Sigmoid colon (tissue), 6 donors: ENCODE measurements at regions not wholly inside any gene's neighbourhood (a gene's known extent, or its start where the extent isn't known, plus 50 kb on each side); places are given as distances from the start of the nearest gene placed in this dataset.
"Not testable (repeated sequence)": the region's sequence is repeated elsewhere in the genome, so short reads cannot be mapped to it uniquely, and the experiment has no call there.

Experiments used
- DNase-seq: peaks from one replicate; pipeline ENCODE4 v3.0.0-alpha.2; 2019
- H3K27ac ChIP-seq, 4 donors: fragments of 200-600 bp; sonication (generic); one replicate each; pipeline ENCODE4 v1.5.1; 2016 to 2019; ENCODE audit warnings: mild to moderate bottlenecking in 1 of 4
- H3K27me3 ChIP-seq, 3 donors: fragments of 200-600 bp; sonication (generic); one replicate each; pipeline ENCODE4 v1.5.1; 2019; ENCODE audit warnings: mild to moderate bottlenecking in 1 of 3
- H3K36me3 ChIP-seq, 4 donors: fragments of 200-600 bp; sonication (generic); one replicate each; pipeline ENCODE4 v1.5.1; 2016 to 2019
- H3K4me1 ChIP-seq, 4 donors: fragments of 200-600 bp; sonication (generic); one replicate each; pipeline ENCODE4 v1.5.1; 2017 to 2019
- H3K4me3 ChIP-seq, 4 donors: fragments of 200-600 bp; sonication (generic); one replicate each; pipeline ENCODE4 v1.5.1; 2017 to 2019; ENCODE audit warnings: mild to moderate bottlenecking in 2 of 4, moderate library complexity in 1 of 4
- H3K9me3 ChIP-seq, 4 donors: fragments of 200-600 bp in 3 of 4; sonication (generic) in 3 of 4; one replicate each; pipeline versions ENCODE4 v1.5.1 to v1.6.1; 2013 to 2019
- CTCF ChIP-seq, 4 experiments: fragments of 450-650 bp in 3 of 4; fragments of 200-600 bp in 1 of 4; IDR thresholded peaks; one replicate each; pipeline ENCODE4 v1.5.1; 2016 to 2019; ENCODE audit warnings: antibody characterized with exemption in 4 of 4, mild to moderate bottlenecking in 3 of 4, moderate library complexity in 2 of 4
- EP300 ChIP-seq, 4 donors: sonication (generic); formaldehyde crosslinking; IDR thresholded peaks; one replicate each; pipeline ENCODE4 v1.6.1; 2017; ENCODE audit warnings: antibody characterized with exemption in 4 of 4
- POLR2A ChIP-seq, 2 donors: fragments of 450-650 bp; IDR thresholded peaks; one replicate each; pipeline ENCODE4 v1.6.1; 2016; ENCODE audit warnings: antibody characterized with exemption in 2 of 2, mild to moderate bottlenecking in 2 of 2, moderate library complexity in 2 of 2
- POLR2AphosphoS5 ChIP-seq, 4 donors: sonication (generic); formaldehyde crosslinking; IDR thresholded peaks; one replicate each; pipeline ENCODE4 v1.6.1; 2017; ENCODE audit warnings: antibody characterized with exemption in 4 of 4
- WGBS, 2 donors: extraction: QIAGEN DNeasy Blood & Tissue Kit; methylation state at CpG; one replicate each; pipeline ENCODE4 v1.1.7; 2013; 5-methylcytosine and 5-hydroxymethylcytosine counted together
- intact Hi-C: fragments of 100-400 bp; cut with DNase I; formaldehyde crosslinking; loops from one replicate; pipeline ENCODE4 v1.15.1; 2023
- donor health status: healthy with polysubstance abuse.
- donor health status: healthy.

- DNase-seq, result no peak
- Histone ChIP-seq H3K27ac (no peak overlapping the region), H3K9me3 (no peaks in the 10 kb centered on the region), H3K4me3 (no peak overlapping the region), H3K4me1 (peaks cover 0 to 4% (median under 1%) of the 10 kb centered on the region in 4 donors), H3K36me3 (no peaks in the 10 kb centered on the region), H3K27me3 (no peaks in the 10 kb centered on the region)
- intact Hi-C loops, result no loop called here
- WGBS, 2 donors, result 77 to 83% methylated on average over 1 of the region's 1 CpG
- TF ChIP-seq POLR2A (IDR thresholded peaks at IDR 0.05) (no peak), POLR2AphosphoS5 (IDR thresholded peaks at IDR 0.05) (no peak), EP300 (IDR thresholded peaks at IDR 0.05) (no peak), CTCF (IDR thresholded peaks at IDR 0.05) (no peak)
These were observed 226.8 kb downstream of the RND3 start for GRCh38 chr2:150260636-150261035.

- peaks cover 0 to 9% (median 3%) of the 10 kb centered on the region in 4 donors for H3K4me1 ChIP-seq
- H3K4me3 ChIP-seq, result no peak overlapping the region
- intact Hi-C loops, result no loop called here
- no peak for DNase-seq
- no peaks in the 10 kb centered on the region for H3K36me3 ChIP-seq
- H3K27ac ChIP-seq, result no peak overlapping the region
- H3K9me3 ChIP-seq, result no peaks in the 10 kb centered on the region
- no peak for TF ChIP-seq EP300 (IDR thresholded peaks at IDR 0.05)
- TF ChIP-seq CTCF (IDR thresholded peaks at IDR 0.05), result no peak
- TF ChIP-seq POLR2AphosphoS5 (IDR thresholded peaks at IDR 0.05), result no peak
- TF ChIP-seq POLR2A (IDR thresholded peaks at IDR 0.05), result no peak
- 79 to 89% methylated on average over 1 of the region's 1 CpG for WGBS, 2 donors
- no peaks in the 10 kb centered on the region for H3K27me3 ChIP-seq
These were observed 227.7 kb downstream of the RND3 start for GRCh38 chr2:150259746-150260145.

- DNase-seq, result no peak
- H3K27ac ChIP-seq, result no peak overlapping the region
- intact Hi-C loops, result no loop called here
- no peaks in the 10 kb centered on the region for H3K9me3 ChIP-seq
- no peak overlapping the region for H3K4me3 ChIP-seq
- H3K4me1 ChIP-seq, result peaks cover 0 to 9% (median 3%) of the 10 kb centered on the region in 4 donors
- TF ChIP-seq EP300 (IDR thresholded peaks at IDR 0.05), result no peak
- WGBS, 2 donors, result 91 to 97% methylated on average over 8 of the region's 8 CpGs
- no peaks in the 10 kb centered on the region for H3K27me3 ChIP-seq
- H3K36me3 ChIP-seq, result no peaks in the 10 kb centered on the region
These were observed 228.6 kb downstream of the RND3 start for GRCh38 chr2:150258781-150259307.

GRCh38 chr2:150256736-150257135, 230.7 kb downstream of the RND3 start:
- intact Hi-C loops, result no loop called here
- TF ChIP-seq POLR2A (IDR thresholded peaks at IDR 0.05) (no peak), POLR2AphosphoS5 (IDR thresholded peaks at IDR 0.05) (no peak), CTCF (IDR thresholded peaks at IDR 0.05) (no peak), EP300 (IDR thresholded peaks at IDR 0.05) (no peak)
- H3K4me1 ChIP-seq, result peaks cover 0 to 9% (median 3%) of the 10 kb centered on the region in 4 donors
- H3K27ac ChIP-seq, result no peak overlapping the region
- H3K9me3 ChIP-seq, result no peaks in the 10 kb centered on the region
- WGBS, 2 donors, result 71 to 85% methylated on average over 3 of the region's 3 CpGs
- H3K27me3 ChIP-seq, result no peaks in the 10 kb centered on the region
- DNase-seq, result no peak
- H3K4me3 ChIP-seq, result no peak overlapping the region
- H3K36me3 ChIP-seq, result no peaks in the 10 kb centered on the region

GRCh38 chr2:150255528-150255927, 231.9 kb downstream of the RND3 start:
- no peak for DNase-seq
- no peaks in the 10 kb centered on the region for H3K36me3 ChIP-seq
- intact Hi-C loops, result no loop called here
- H3K4me3 ChIP-seq, result no peak overlapping the region
- peaks cover 0 to 9% (median 3%) of the 10 kb centered on the region in 4 donors for H3K4me1 ChIP-seq
- no peaks in the 10 kb centered on the region for H3K9me3 ChIP-seq
- H3K27ac ChIP-seq, result no peak overlapping the region
- H3K27me3 ChIP-seq, result no peaks in the 10 kb centered on the region
- no peak for TF ChIP-seq POLR2A (IDR thresholded peaks at IDR 0.05)
- TF ChIP-seq EP300 (IDR thresholded peaks at IDR 0.05), result no peak

GRCh38 chr2:150249735-150250134, 237.7 kb downstream of the RND3 start:
- intact Hi-C loops, H3K4me1 ChIP-seq, H3K9me3 ChIP-seq, DNase-seq, H3K27me3 ChIP-seq, H3K36me3 ChIP-seq, H3K27ac ChIP-seq, H3K4me3 ChIP-seq: not testable (repeated sequence)
- 70 to 87% methylated on average over 1 of the region's 1 CpG for WGBS, 2 donors
